HG02852 (cell line): ENCODE measurements at regions not wholly inside any gene's neighbourhood (a gene's known extent, or its start where the extent isn't known, plus 50 kb on each side); places are given as distances from the start of the nearest gene placed in this dataset.
A peak's percentile ranks its signal among the peaks of the same experiment; 100 is the strongest.

Experiments
- ATAC-seq: cut with Tn5 transposase; IDR thresholded peaks from one replicate; pipeline ENCODE4 v1.9.1; 2021; ENCODE audit warnings: mild to moderate bottlenecking, moderate library complexity; ENCODE audit not compliant: unreplicated experiment

DNA sequence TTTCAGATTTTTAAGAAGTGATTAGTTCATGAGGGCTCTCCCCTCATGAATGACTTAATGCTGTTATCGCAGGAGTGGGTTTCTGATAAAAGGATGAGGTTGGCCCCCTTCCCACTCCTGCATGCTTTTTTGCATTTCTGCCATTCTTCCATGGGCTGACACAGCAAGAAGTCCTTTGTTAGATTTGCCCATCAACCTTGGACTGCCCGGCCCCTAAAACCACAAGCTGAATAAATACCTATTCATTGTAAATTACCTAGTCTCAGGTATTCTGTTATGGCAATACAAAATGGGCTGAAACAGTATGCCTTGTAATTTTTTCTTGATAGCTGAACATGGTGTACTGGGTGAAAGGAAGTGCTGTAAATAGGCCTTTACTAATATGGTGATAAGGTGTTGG lies 72.7 kb upstream of the DPH5 start:
- ATAC-seq, result no peak

DNA sequence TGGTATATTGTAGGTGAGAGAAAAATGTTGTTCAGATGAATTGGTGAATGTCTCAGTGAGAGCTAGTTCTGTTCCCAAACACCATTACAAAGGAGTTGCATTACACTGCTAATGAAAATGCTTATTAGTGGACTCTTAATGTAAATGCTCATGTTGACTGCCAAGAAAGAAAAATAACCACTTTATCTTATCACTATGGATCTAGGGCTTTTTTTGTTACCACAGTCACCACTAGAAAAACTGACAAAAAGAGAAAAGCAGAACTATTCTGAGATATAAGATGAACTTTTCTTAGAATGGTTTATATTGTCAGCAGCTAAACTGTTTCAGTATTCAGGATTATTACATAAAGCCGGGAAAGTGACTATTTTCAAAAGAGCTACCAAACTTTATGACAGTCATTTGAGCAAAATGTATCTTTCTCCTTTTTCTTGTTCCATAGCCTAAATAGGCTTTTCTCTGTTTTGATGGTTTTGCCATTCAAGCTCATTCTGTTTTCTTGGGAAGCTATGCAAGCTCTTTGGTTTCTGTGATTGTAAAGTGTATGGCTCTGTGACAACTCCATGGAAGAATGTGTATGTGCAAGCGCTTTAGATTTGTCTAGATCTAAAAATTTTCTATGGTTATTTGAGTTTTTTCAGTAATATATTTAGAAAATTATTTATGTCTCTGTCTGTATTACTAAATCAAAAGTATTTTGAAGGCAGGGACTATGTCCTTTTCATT lies 64.2 kb upstream of the DPH5 start:
- no peak for ATAC-seq

DNA sequence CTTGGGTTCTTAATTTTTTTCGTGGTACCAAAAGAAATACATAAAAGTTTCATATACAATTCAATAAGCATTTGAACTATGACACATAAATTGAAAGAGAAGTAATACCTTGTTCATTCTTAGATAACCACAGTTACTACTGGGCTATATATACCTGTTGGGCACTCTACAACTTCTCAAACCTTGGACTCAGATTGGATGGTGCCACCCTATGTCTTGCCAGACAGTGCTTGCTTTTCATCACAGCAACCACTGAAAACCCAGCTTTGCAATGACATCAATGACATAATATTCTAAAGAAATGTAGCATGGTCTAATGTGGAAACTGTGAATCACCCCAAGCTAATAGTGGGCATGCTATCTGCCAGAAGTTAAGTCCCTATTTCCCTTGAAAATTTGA lies 62.8 kb upstream of the DPH5 start:
- ATAC-seq, result no peak

DNA sequence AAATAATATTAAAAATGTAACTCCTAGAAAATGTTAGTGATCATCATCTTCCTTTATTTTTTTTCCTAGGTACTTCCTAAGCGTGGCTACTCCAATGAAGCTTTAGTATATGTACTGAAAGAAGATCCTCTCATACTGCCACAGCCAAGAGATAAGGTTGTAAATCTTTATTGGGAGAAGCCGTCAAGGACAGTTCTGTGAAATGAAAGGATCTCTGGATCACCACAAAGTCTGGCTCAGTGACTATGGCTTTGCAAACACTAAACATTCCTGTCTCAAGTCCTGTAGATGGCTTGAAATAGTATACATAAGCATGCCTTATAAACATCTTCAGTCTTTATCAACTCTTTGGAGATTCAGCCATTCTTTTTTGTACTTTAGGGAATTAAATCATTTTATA lies 61.2 kb upstream of the DPH5 start:
- no peak for ATAC-seq

DNA sequence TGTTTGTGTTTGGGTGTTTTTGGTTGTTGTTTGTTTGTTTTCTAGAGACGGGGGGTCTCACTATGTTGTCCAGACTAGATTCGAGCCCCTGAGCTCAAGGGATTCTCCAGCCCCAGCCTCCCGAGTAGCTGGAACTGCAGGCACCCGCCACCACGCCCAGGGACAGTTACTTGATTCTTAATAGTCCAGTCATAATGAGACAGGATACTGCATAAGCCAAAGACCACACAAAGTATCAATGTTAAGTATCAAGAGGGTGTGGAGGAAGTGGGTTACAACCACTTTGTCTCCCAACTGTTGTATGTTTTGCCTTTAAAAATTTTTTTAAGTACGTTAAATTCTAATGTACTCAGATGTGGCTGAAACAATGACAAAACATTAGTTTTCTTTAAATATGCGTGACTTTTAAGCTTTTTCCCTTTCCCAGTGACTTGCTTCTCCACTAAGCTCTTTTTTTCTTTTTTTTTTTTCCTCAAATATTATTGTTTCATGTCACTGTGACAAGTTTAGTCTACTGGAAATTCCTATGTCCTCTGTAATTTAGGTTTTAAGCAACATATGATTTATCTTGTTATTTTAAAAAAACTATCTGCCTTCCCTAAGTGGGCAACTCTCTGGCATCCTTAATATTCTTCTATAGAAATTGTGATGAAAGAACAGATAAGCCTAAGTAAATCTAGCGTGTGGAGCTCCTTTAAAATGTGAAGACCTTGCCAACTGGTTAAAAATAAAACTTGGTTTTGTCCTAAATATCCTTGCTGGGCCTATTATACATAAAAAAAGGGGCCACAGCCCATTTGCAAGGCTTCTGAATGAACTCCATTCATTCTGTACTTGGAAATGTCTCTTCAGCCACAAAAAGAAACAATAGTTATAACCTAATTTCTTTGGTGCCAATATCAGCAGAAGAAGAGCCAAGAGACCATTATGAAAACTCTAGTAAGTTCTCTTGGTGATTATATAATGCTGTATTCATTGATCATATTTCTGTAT lies 56.2 kb upstream of the DPH5 start:
- peak; percentile 83 for ATAC-seq

DNA sequence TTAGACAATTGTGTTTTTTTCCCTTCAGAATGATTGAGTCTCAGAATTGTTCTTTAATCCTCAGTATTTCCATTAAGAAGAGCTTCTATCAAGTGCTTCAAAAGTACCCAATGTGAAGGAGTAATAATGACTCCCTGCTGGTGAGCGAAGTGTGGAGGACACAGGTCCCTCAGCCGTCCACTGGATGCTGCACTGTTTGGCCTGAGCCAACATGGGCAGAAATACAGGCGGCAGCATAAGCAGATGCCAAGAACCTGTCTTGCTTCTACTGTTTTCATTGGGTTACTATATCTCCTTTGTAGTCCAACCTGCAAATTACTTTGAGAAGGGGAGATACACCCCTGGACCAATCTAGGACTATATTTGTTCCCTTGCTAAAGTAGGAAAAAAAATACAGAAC lies 55.3 kb upstream of the DPH5 start:
- ATAC-seq, result no peak

DNA sequence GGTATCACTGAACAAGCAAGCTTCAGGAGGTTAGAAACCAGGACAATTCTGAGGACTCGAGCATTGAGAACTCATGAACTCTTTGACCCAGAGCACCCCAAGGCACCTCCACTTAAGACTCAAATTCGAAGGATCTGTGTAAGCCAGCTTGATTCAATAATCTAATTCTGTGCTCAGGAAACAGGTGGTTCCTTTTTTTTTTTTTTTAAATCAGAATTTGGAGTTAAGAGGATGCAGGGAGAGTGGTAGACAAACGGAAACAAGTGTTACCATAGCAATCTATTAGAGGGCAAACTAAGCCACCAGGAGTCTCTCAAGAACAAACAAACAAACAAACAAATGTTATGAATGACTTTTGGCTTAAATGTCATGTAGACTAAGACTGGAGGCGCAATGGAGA lies 53.8 kb upstream of the DPH5 start:
- no peak for ATAC-seq

DNA sequence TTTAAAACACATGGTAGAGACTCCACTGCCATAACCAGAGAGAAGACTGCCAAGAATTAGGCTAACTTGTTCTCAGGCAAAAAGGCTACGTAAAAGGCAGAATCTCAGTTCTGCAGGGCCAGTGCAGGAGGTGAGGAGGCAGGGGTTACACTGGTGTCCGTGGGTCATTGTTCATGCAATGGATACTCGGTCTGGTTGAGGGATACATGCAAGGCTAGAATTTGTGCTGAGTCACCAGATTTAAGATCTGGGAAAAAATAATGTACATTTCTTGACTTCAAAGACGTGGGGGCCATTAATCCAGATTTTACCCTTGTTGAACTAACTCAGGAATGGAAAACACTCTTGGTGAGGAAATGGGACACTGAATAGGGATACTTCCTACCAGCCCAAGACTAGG lies 52.3 kb upstream of the DPH5 start:
- ATAC-seq, result no peak

DNA sequence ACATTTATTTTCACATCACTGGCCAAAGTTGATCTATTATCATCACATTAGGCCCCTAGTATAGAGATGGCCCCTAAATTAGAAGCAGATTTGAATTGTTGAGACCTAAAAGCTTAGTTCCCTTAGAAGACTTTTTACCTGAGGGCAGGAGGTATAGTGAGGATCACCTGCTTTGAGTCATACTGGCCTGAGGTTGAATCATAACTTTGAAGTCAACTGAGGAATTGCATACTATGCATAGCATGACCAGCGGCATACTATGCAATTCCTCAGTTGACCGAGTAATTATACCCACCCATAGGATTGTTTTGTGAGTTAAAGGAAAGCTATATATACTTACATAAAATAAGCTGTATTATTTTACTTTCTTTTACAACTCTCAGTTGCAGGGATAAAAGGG lies 50.3 kb upstream of the DPH5 start:
- no peak for ATAC-seq
